GM12878 (cell line): ENCODE measurements at regions not wholly inside any gene's neighbourhood (a gene's known extent, or its start where the extent isn't known, plus 50 kb on each side); places are given as distances from the start of the nearest gene placed in this dataset.

Experiments used
- BCLAF1 ChIP-seq: fragments of 450-650 bp; IDR thresholded peaks from 2 replicates; pipeline ENCODE4 v1.6.1; 2017; ENCODE audit warnings: antibody characterized with exemption, mild to moderate bottlenecking, moderate library complexity
- CTCF ChIP-seq, 3 experiments: IDR thresholded peaks in 2 of 3; conservative IDR thresholded peaks in 1 of 3; 2 replicates each; pipeline ENCODE4 v1.5.1; 2011; ENCODE audit warnings: low read depth in 3 of 3, low read length in 3 of 3, mild to moderate bottlenecking in 3 of 3, control low read depth in 2 of 3, moderate library complexity in 2 of 3, inconsistent platforms in 1 of 3, mixed read lengths in 1 of 3; ENCODE audit not compliant: control insufficient read depth in 2 of 3, insufficient read depth in 1 of 3; ENCODE audit errors: extremely low read depth in 1 of 3
- EZH2 ChIP-seq: IDR thresholded peaks from 2 replicates; pipeline ENCODE4 v1.6.1; 2012; ENCODE audit warnings: low read depth, mild to moderate bottlenecking, control low read depth, inconsistent platforms, low read length, borderline replicate concordance; ENCODE audit not compliant: control insufficient read depth
- SRF ChIP-seq, 2 experiments: IDR thresholded peaks; 2 replicates each; pipeline ENCODE4 v1.6.1; 2011; ENCODE audit warnings: low read depth in 2 of 2, low read length in 2 of 2, mild to moderate bottlenecking in 1 of 2, moderate library complexity in 1 of 2
- TARDBP ChIP-seq: IDR thresholded peaks from 2 replicates; pipeline ENCODE4 v1.6.1; 2016; ENCODE audit warnings: borderline replicate concordance
- ZZZ3 ChIP-seq: IDR thresholded peaks from 2 replicates; pipeline ENCODE4 v1.6.1; 2011; ENCODE audit warnings: low read depth; ENCODE audit not compliant: control insufficient read depth, insufficient read length
- TF ChIP-seq, protein P1 (sequence below): fragments of 450-650 bp; formaldehyde crosslinking; IDR thresholded peaks from 2 replicates; pipeline ENCODE4 v1.4.0; 2022; ENCODE audit warnings: mild to moderate bottlenecking, moderate library complexity

DNA sequence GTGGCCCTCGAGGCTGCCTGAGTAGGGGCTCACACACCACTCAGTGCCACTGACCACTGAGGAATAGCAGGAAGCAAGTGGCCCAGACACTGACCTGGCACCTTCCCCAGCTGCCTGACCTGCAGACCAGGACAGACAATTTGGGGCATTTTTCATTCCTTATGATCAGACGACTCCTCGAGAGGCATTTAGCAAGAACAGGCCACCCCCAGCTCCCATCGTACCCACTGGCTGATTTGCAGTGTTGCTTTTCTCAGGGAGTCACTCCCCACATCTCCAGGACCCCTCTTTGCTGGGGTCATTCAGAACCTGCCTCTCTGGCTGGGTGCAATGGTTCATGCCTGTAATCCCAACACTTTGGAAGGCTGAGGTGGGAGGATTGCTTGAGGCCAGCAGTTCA is 185.7 kb downstream of the HAUS1 start:
- TF ChIP-seq TARDBP (no peak), CTCF (IDR thresholded peaks at IDR 0.05 in 2 of 3, conservative IDR thresholded peaks at IDR 0.05 in 1 of 3; ENCODE audit: control insufficient read depth in 2 of 3, extremely low read depth in 1 of 3, insufficient read depth in 1 of 3, low read depth in 3 of 3, low read length in 3 of 3) (no peak), EZH2 (no peak), SRF (IDR thresholded peaks at IDR 0.05; ENCODE audit: low read depth in 2 of 2, low read length in 2 of 2) (no peak), ZZZ3 (no peak), BCLAF1 (no peak)
- TF ChIP-seq, protein P1, sequence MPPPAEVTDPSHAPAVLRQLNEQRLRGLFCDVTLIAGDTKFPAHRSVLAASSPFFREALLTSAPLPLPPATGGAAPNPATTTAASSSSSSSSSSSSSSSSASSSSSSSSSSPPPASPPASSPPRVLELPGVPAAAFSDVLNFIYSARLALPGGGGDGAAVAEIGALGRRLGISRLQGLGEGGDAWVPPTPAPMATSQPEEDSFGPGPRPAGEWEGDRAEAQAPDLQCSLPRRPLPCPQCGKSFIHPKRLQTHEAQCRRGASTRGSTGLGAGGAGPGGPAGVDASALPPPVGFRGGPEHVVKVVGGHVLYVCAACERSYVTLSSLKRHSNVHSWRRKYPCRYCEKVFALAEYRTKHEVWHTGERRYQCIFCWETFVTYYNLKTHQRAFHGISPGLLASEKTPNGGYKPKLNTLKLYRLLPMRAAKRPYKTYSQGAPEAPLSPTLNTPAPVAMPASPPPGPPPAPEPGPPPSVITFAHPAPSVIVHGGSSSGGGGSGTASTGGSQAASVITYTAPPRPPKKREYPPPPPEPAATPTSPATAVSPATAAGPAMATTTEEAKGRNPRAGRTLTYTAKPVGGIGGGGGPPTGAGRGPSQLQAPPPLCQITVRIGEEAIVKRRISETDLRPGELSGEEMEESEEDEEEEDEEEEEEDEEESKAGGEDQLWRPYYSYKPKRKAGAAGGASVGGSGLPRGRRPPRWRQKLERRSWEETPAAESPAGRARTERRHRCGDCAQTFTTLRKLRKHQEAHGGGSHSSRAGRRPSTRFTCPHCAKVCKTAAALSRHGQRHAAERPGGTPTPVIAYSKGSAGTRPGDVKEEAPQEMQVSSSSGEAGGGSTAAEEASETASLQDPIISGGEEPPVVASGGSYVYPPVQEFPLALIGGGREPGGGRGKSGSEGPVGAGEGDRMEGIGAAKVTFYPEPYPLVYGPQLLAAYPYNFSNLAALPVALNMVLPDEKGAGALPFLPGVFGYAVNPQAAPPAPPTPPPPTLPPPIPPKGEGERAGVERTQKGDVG: no peak
